Adipocyte (in vitro differentiated cells): ENCODE measurements at regions not wholly inside any gene's neighbourhood (a gene's known extent, or its start where the extent isn't known, plus 50 kb on each side); places are given as distances from the start of the nearest gene placed in this dataset.
A peak's percentile ranks its signal among the peaks of the same experiment; 100 is the strongest.

Experiments
- DNase-seq: peaks from one replicate; pipeline ENCODE4 v3.0.0-alpha.2; 2015; ENCODE audit warnings: low read depth
- H3K27me3 ChIP-seq: replicated peaks from 2 replicates; pipeline ENCODE4 v1.7.0; 2013; ENCODE audit warnings: mild to moderate bottlenecking, low read length, moderate library complexity; ENCODE audit not compliant: control insufficient read depth, insufficient read depth
- H3K36me3 ChIP-seq: 2 replicates; pipeline ENCODE4 v1.7.0; 2013; ENCODE audit warnings: low read length, mild to moderate bottlenecking, moderate library complexity; ENCODE audit not compliant: control insufficient read depth, insufficient read depth, severe bottlenecking
- H3K4me1 ChIP-seq: 2 replicates; pipeline ENCODE4 v1.7.0; 2013; ENCODE audit warnings: mild to moderate bottlenecking, low read length, moderate library complexity; ENCODE audit not compliant: control insufficient read depth, insufficient read depth
- H3K4me3 ChIP-seq: 2 replicates; pipeline ENCODE4 v1.7.0; 2013; ENCODE audit warnings: mild to moderate bottlenecking, low read length, moderate library complexity
- H3K9ac ChIP-seq: 2 replicates; pipeline ENCODE4 v1.7.0; 2013; ENCODE audit warnings: mild to moderate bottlenecking, low read length, moderate library complexity
- H3K9me3 ChIP-seq: 2 replicates; pipeline ENCODE4 v1.7.0; 2013; ENCODE audit warnings: mild to moderate bottlenecking, low read length, moderate library complexity; ENCODE audit not compliant: control insufficient read depth

DNA sequence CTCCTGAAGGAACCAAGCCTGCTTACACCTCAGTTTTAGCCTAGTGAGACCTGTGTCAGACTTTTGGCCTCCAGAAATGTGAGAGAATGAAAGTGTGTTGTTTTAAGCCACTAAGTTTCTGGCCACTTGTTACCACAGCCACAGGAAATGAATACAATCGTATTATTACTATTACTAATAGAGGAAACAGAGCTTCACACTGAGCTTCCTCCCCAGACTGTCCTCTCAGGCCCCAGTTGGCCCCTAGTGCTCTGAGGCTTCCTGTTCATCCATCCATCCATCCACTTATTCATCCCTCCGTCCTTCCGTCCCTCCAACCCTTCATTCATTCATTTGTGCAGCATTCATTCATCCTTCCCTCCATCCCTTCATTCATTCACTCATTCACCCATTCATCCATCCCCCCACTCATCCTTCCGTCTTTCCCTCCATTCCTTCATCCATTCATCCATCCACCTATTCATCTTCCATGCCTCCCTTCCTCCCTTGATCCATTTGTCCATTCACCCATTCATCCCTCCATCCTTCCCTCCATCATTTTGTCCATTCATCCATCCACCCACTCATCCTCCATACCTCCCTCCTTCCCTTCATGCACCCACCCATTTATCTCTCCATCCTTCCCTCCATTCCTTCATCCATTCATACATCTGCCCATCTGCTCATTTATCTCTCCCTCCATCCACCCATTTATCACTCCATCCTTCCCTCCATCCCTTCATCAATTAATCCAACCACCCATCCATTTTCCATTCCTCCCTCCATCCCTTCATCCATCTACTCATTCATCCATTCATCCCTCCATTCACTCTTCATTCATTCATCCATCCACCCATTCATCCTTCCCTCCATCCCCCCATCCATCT lies 95.0 kb downstream of the FOXL1 start:
- no peak overlapping the region for H3K9ac ChIP-seq
- no peak for DNase-seq

DNA sequence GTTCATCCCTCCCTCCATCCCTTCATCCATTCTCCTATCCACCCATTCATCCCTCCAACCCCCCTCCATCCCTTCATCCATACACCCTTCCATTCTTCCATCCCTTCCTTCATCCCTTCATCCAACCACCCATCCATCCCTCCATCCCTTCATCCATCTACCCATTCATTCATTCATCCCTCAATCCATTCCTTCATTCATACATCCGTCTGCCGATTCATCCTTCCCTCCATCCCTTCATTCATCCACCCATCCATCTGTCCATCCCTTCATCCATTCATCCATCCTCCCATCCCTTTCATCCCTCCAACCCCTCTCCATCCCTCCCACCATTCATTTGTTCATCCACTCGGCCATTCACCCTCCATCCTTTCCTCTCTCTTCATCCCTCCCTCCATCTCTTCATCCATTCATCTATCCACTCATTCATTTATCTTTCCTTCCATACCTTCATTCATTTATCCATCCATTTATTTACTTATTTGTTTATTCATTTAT lies 95.7 kb downstream of the FOXL1 start:
- Histone ChIP-seq H3K4me3 (no peak overlapping the region), H3K9ac (no peak overlapping the region), H3K27me3 (peaks cover 15% of the 10 kb centered on the region), H3K9me3 (peaks cover 2% of the 10 kb centered on the region), H3K4me1 (peaks cover 18% of the 10 kb centered on the region), H3K36me3 (no peaks in the 10 kb centered on the region)
- DNase-seq: no peak

More for the DNA sequence above, 95.0 kb downstream of the FOXL1 start:
- no peaks in the 10 kb centered on the region for H3K36me3 ChIP-seq
- H3K4me3 ChIP-seq: no peak overlapping the region
- peaks cover 2% of the 10 kb centered on the region for H3K9me3 ChIP-seq
- peaks cover 18% of the 10 kb centered on the region for H3K4me1 ChIP-seq
- peaks cover 15% of the 10 kb centered on the region for H3K27me3 ChIP-seq

DNA sequence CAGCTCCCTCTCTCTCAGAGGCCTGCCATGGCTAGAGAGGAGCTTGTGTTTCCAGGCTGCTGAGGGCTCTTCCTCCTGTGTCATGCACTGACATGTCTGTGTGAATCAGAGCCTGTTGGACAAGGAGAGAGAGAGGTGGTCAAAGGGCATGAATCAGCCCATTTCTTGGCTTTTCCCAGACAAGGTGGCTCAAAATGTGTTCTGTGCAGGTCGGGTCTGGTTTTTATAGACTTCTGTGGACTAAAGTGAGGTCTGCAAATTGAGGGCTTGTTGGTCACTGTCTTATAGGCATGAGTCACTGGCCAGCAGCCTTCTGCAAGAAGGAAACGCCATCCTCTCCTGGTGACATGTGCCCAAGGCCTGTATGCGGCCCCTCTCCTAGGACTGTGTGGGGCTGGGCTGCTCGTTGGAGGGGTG lies 97.9 kb downstream of the FOXL1 start:
- Histone ChIP-seq H3K9me3 (peaks cover 5% of the 10 kb centered on the region), H3K4me3 (no peak overlapping the region), H3K36me3 (no peaks in the 10 kb centered on the region), H3K9ac (no peak overlapping the region), H3K4me1 (peaks cover 29% of the 10 kb centered on the region), H3K27me3 (peaks cover 15% of the 10 kb centered on the region)
- peak; percentile 34 for DNase-seq

DNA sequence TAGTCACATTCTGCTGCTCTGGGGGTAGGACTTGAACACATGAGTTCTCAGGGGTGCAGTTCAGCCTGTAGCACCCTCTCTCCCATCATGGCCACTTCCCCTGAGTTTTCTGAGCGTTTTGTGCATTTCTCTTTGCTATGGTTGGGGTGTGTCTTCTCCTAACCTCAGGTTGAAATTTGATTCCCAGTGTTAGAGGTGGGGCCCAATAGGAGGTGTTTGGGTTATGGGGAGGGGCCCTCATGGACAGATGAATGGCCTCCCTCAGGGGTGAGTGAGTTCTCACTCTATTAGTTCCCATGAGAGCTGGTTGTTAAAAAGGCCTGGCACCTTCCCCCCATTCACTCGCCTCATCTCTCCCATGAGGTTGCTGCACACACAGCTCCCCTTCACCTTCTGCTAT lies 101.1 kb downstream of the FOXL1 start:
- DNase-seq: no peak
- Histone ChIP-seq H3K9ac (no peak overlapping the region), H3K4me3 (no peak overlapping the region), H3K27me3 (peaks cover 19% of the 10 kb centered on the region), H3K36me3 (no peaks in the 10 kb centered on the region), H3K9me3 (peaks cover 5% of the 10 kb centered on the region), H3K4me1 (peaks cover 31% of the 10 kb centered on the region)

DNA sequence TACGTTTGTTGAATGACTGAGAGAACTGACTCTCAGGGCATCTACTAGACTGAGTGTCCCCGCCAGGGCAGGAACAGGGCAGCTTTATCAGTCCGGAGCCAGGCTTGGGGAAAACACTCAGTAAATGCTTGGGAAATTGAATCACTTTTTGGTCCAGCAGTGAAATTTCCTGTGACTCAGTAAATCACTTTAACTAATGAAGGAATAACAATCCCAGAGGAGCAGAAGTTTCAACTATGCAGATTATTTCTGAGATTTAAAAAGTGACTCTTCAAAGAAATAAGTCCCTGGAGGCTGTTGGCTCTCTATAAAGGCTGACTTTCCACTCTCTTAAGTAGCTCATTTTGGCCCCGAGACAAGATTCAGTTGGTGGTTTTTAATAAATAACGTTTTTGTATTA lies 101.8 kb downstream of the FOXL1 start:
- Histone ChIP-seq H3K9me3 (peaks cover 5% of the 10 kb centered on the region), H3K36me3 (no peaks in the 10 kb centered on the region), H3K9ac (no peak overlapping the region), H3K4me3 (peak overlapping the region; percentile 27), H3K27me3 (peaks cover 14% of the 10 kb centered on the region), H3K4me1 (peaks cover 31% of the 10 kb centered on the region)
- DNase-seq: peak; percentile 71

DNA sequence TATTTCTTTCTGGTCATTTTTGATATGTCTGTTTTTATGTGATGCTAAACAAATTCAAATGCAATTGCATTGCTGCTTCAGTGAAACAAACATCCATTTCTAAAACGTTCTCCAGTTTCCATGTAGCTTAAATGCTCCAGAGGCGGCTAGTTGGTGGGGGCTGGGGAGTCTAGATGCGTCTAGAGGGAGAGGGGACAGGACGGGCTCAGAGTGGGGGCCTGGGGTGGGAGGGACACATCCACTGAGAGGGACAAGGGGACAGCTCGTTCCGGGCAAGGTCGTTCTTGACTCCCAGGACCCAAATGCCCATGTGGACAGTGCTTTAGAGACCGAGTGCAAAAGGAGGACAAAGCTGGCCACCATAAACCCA lies 102.3 kb downstream of the FOXL1 start:
- H3K9ac ChIP-seq: no peak overlapping the region
- H3K36me3 ChIP-seq: no peaks in the 10 kb centered on the region
- H3K9me3 ChIP-seq: peaks cover 5% of the 10 kb centered on the region
- peak overlapping the region; percentile 27 for H3K4me3 ChIP-seq
- DNase-seq: no peak
- peaks cover 31% of the 10 kb centered on the region for H3K4me1 ChIP-seq
- peaks cover 14% of the 10 kb centered on the region for H3K27me3 ChIP-seq

DNA sequence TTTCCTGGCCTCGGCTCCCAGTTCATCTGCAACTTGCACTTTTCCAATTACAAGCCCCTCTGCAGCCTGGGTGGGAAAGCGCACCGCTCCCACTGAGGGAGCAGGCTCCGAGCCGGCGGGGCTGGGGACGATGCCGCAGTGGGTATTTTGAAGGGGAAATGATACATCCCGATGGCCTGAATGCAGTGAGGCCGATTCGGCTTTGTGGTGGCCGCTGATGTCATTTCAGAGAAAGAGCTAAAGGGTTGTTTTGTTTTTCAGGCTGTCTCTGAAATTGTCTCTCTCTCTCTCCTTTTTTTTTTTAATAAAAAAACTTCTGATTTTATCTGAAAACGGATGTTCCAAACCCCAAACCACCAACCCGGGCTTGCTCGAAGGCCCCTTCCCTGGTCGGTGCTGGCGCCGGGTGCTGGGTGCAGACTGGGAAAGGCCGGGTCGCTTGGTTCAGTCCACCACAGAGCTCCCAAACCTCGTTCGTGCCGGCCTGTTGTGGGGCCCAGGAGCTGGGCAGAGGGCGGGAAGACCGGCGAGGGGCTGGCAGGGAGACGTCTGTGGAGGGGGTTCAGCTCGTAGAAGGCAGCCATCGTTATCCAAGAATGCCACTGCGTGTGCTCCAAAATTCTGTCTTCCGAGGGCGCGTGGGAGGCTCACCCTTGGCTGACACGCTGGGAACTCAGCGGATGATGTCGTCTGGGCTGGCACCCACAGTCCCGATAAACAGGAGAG lies 102.8 kb downstream of the FOXL1 start:
- Histone ChIP-seq H3K4me1 (peaks cover 25% of the 10 kb centered on the region), H3K36me3 (no peaks in the 10 kb centered on the region), H3K4me3 (no peak overlapping the region), H3K27me3 (peaks cover 14% of the 10 kb centered on the region), H3K9ac (no peak overlapping the region), H3K9me3 (peaks cover 5% of the 10 kb centered on the region)
- no peak for DNase-seq

DNA sequence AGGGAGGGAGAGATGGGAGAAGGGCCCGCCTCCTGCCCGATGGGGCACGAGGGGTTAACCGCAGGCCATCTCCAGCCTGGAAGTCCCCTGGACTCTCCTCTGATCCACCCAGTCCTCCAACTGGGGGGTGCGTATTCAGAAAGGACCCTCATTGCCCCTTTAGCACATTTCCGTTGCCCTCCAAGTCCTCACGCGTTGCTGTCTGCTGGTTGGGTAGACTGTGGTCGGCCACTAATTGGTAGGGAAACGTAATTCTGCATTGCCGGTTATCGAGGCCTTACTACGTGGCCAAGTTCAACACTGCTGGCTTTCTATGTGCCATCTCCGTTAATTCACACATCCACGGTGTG lies 103.4 kb downstream of the FOXL1 start:
- no peaks in the 10 kb centered on the region for H3K36me3 ChIP-seq
- H3K4me1 ChIP-seq: peaks cover 20% of the 10 kb centered on the region
- no peak for DNase-seq
- H3K9ac ChIP-seq: no peak overlapping the region
- peaks cover 5% of the 10 kb centered on the region for H3K9me3 ChIP-seq
- no peak overlapping the region for H3K4me3 ChIP-seq
- H3K27me3 ChIP-seq: peaks cover 14% of the 10 kb centered on the region

DNA sequence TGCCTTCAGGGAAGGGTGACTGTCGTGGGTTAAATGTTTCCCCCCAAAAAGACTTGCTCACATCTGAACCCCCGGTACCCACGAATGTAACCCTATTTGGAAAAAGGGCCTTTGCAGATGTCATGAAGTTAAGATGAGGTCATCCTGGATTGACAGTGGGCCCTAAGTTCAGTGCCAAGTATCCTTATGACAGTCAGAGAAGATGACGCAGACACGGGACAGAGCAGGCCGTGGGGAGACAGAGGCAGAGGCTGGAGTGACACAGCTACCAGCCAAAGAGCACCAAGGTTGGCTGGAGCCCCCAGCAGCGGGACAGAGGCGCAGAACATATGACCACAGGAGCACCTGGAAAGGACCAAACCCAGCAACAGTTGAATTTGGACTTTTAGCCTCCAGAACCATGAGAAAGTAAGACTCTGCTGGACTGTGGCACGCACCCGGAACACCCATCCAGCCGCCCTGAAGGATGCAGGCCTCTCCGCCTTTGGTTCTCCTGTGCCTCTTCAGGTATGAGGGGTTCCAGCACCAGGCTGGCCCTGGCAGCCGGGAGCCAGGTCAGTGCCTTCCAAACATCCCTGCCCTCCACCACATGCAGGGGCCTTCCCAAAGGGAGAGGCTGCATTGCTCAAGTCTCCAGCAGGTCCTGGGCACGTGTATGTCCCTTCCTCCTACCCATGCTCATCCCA lies 104.0 kb downstream of the FOXL1 start:
- Histone ChIP-seq H3K27me3 (peaks cover 14% of the 10 kb centered on the region), H3K9ac (no peak overlapping the region), H3K4me3 (no peak overlapping the region), H3K4me1 (peaks cover 19% of the 10 kb centered on the region), H3K9me3 (peaks cover 5% of the 10 kb centered on the region), H3K36me3 (no peaks in the 10 kb centered on the region)
- DNase-seq: no peak

DNA sequence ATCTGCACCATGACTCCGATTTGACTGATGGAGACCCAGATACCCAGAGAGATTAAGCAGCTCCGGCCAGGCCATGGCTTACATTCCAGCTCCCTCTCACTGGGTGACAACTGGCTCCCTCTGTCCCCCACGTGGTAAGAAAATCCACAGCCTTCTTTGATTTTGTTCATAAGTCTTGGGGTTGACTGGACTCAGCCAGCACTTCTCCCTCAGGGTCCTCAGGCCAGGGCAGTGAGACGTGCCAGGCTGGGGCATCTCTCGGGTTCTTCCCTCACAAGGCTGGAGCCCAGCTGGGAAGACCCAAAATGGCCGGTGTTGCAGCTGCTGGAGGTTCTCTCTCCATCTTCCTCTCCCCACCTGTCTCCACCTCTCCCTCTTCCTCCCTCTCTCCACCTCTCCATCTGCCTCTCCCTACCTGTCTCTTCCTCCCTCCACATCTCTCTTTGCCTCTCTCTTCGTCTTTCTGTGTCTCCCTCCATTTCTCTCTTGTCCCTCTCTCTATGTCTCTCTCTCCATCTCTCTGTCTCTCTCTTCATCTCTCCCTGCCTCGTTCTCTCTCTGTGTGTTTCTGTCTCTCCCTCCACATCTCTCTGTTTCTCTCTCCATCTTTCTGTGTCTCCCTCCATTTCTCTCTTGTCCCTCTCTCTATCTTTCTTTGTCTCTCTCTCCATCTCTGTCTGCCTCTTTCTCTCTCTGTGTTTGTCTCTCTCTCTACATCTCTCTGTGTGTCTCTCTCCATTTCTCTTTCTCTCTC lies 105.3 kb downstream of the FOXL1 start:
- Histone ChIP-seq H3K9ac (no peak overlapping the region), H3K4me1 (peaks cover 19% of the 10 kb centered on the region), H3K27me3 (peaks cover 14% of the 10 kb centered on the region), H3K9me3 (peaks cover 3% of the 10 kb centered on the region), H3K36me3 (no peaks in the 10 kb centered on the region), H3K4me3 (no peak overlapping the region)
- no peak for DNase-seq
